ENCODE measurements at regions not wholly inside any gene's neighbourhood (a gene's known extent, or its start where the extent isn't known, plus 50 kb on each side); places are given as distances from the start of the nearest gene placed in this dataset.

- no peak for DNase-seq
Measured at GRCh38 chr3:115486880-115487279, 136.4 kb upstream of the GAP43 start.

GRCh38 chr3:115487968-115488367, 135.3 kb upstream of the GAP43 start:
- DNase-seq, result no peak

GRCh38 chr3:115488409-115488808, 134.9 kb upstream of the GAP43 start:
- DNase-seq, result no peak

GRCh38 chr3:115494826-115495225, 128.5 kb upstream of the GAP43 start:
- peak; percentile 52 for DNase-seq

GRCh38 chr3:115498421-115498820, 124.9 kb upstream of the GAP43 start:
- DNase-seq, result no peak

GRCh38 chr3:115498898-115499297, 124.4 kb upstream of the GAP43 start:
- no peak for DNase-seq

GRCh38 chr3:115499666-115500065, 123.6 kb upstream of the GAP43 start:
- DNase-seq, result no peak

- DNase-seq, result no peak
Measured at GRCh38 chr3:115500795-115501194, 122.5 kb upstream of the GAP43 start.

GRCh38 chr3:115502128-115502527, 121.2 kb upstream of the GAP43 start:
- DNase-seq, result no peak

GRCh38 chr3:115503394-115503793, 119.9 kb upstream of the GAP43 start:
- peak; percentile 60 for DNase-seq

- DNase-seq, result no peak
Measured at GRCh38 chr3:115508562-115508961, 114.7 kb upstream of the GAP43 start.

GRCh38 chr3:115512565-115513415, 110.5 kb upstream of the GAP43 start:
- peak; percentile 76 for DNase-seq

GRCh38 chr3:115513416-115513800, 109.9 kb upstream of the GAP43 start:
- no peak for DNase-seq

- no peak for DNase-seq
Measured at GRCh38 chr3:115517457-115518050, 105.8 kb upstream of the GAP43 start.

- DNase-seq, result peak; percentile 64
Measured at GRCh38 chr3:115518100-115518852, 105.0 kb upstream of the GAP43 start.

GRCh38 chr3:115520241-115520640, 103.1 kb upstream of the GAP43 start:
- no peak for DNase-seq

- no peak for DNase-seq
Measured at GRCh38 chr3:115520651-115521245, 102.6 kb upstream of the GAP43 start.

- DNase-seq, result no peak
Measured at GRCh38 chr3:115523458-115523857, 99.9 kb upstream of the GAP43 start.

GRCh38 chr3:115524549-115524948, 98.8 kb upstream of the GAP43 start:
- DNase-seq, result no peak

- no peak for DNase-seq
Measured at GRCh38 chr3:115525731-115526130, 97.6 kb upstream of the GAP43 start.

GRCh38 chr3:115533218-115533617, 90.1 kb upstream of the GAP43 start:
- no peak for DNase-seq

GRCh38 chr3:115536171-115536570, 87.1 kb upstream of the GAP43 start:
- DNase-seq, result no peak

- no peak for DNase-seq
Measured at GRCh38 chr3:115537669-115538068, 85.6 kb upstream of the GAP43 start.
